ENCODE measurements at regions not wholly inside any gene's neighbourhood (a gene's known extent, or its start where the extent isn't known, plus 50 kb on each side); places are given as distances from the start of the nearest gene placed in this dataset.

DNA sequence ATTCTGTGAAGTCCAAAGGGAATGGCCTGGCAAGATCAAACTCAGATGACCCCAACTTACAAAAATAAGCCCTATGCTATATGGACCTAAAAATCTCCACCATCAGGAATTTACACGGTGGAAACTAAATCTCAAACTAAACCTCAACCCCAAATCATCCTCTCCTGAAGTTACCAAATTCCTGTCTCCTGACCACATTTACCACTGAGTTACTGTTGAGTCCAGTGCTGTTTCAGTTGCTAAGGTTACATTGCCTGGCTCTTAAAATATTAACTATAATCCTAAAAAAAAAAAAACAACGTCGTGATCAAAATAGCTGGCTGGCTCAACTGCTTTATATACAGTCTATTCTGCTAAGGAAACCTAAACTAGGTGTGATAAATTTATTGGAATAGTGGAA is 315.2 kb upstream of the SLIT2 start:
- TF ChIP-seq CTCF (IDR thresholded peaks at IDR 0.05) (no peak), POLR2A (IDR thresholded peaks at IDR 0.05) (no peak)

Data from testis (tissue), 2 donors.